GM21515 (cell line): ENCODE measurements at regions not wholly inside any gene's neighbourhood (a gene's known extent, or its start where the extent isn't known, plus 50 kb on each side); places are given as distances from the start of the nearest gene placed in this dataset.
"Not testable (repeated sequence)": the region's sequence is repeated elsewhere in the genome, so short reads cannot be mapped to it uniquely, and the experiment has no call there.

Experiments used
- ATAC-seq: cut with Tn5 transposase; IDR thresholded peaks from one replicate; pipeline ENCODE4 v1.9.1; 2021; ENCODE audit not compliant: unreplicated experiment

GRCh38 chr2:13662055-13662454 is 945.3 kb downstream of the TRIB2 start:
- ATAC-seq: no peak

GRCh38 chr2:13666582-13667414 is 950.1 kb downstream of the TRIB2 start:
- peak; percentile 56 for ATAC-seq

GRCh38 chr2:13667415-13667757 is 950.6 kb downstream of the TRIB2 start:
- ATAC-seq: no peak

- ATAC-seq: no peak
Measured at GRCh38 chr2:13669607-13670006, 952.9 kb downstream of the TRIB2 start.

GRCh38 chr2:13673821-13674220 is 957.1 kb downstream of the TRIB2 start:
- ATAC-seq: not testable (repeated sequence)

GRCh38 chr2:13676269-13676668 is 956.2 kb upstream of the LRATD1 start:
- no peak for ATAC-seq

GRCh38 chr2:13681936-13682335 is 950.6 kb upstream of the LRATD1 start:
- no peak for ATAC-seq

- no peak for ATAC-seq
Measured at GRCh38 chr2:13682540-13683272, 949.8 kb upstream of the LRATD1 start.

- ATAC-seq: no peak
Measured at GRCh38 chr2:13686262-13686661, 946.3 kb upstream of the LRATD1 start.

- ATAC-seq: no peak
Measured at GRCh38 chr2:13694673-13695072, 937.8 kb upstream of the LRATD1 start.

- no peak for ATAC-seq
Measured at GRCh38 chr2:13696601-13697000, 935.9 kb upstream of the LRATD1 start.

GRCh38 chr2:13698847-13699246 is 933.7 kb upstream of the LRATD1 start:
- no peak for ATAC-seq

- ATAC-seq: not testable (repeated sequence)
Measured at GRCh38 chr2:13699939-13700338, 932.6 kb upstream of the LRATD1 start.

GRCh38 chr2:13711154-13711553 is 921.4 kb upstream of the LRATD1 start:
- ATAC-seq: no peak

GRCh38 chr2:13714466-13714865 is 918.1 kb upstream of the LRATD1 start:
- no peak for ATAC-seq

GRCh38 chr2:13725945-13726344 is 906.6 kb upstream of the LRATD1 start:
- no peak for ATAC-seq

- ATAC-seq: no peak
Measured at GRCh38 chr2:13745330-13745729, 887.2 kb upstream of the LRATD1 start.

- no peak for ATAC-seq
Measured at GRCh38 chr2:13751955-13752354, 880.6 kb upstream of the LRATD1 start.

- ATAC-seq: no peak
Measured at GRCh38 chr2:13758412-13758811, 874.1 kb upstream of the LRATD1 start.

GRCh38 chr2:13768274-13768673 is 864.2 kb upstream of the LRATD1 start:
- ATAC-seq: no peak

- ATAC-seq: no peak
Measured at GRCh38 chr2:13770279-13770678, 862.2 kb upstream of the LRATD1 start.

GRCh38 chr2:13779996-13780395 is 852.5 kb upstream of the LRATD1 start:
- ATAC-seq: no peak
